ENCODE measurements at regions not wholly inside any gene's neighbourhood (a gene's known extent, or its start where the extent isn't known, plus 50 kb on each side); places are given as distances from the start of the nearest gene placed in this dataset.

DNA sequence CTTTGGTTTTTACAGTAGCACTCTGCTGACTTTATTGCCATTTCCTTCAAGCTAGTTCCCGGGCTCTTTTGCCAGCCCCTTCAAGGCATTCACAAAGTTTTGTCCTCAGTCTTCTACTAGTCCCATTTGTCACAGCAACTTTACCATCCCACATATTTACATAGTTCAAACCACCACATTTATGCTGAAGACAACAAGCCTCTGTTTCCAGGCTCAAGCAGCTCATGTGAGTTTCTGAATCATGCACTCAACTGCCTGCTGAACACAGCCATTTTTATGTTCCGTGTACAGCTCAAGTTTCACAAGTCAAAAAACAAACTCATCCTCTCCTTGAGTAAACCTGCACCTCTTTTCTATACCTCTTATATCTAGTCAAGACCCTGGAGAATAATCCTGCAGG, 977.0 kb upstream of the SLC10A2 start:
- no peak for TF ChIP-seq CTCF (IDR thresholded peaks at IDR 0.05)
- TF ChIP-seq POLR2A (IDR thresholded peaks at IDR 0.05), result no peak
- TF ChIP-seq POLR2AphosphoS5 (IDR thresholded peaks at IDR 0.05; ENCODE audit: insufficient read depth in 1 of 2, low read depth in 1 of 2), result no peak
- intact Hi-C loops (cut with DNase I), result no loop called here
- Histone ChIP-seq H3K4me3 (no peak overlapping the region), H3K27me3 (no peaks in the 10 kb centered on the region), H3K4me1 (no peaks in the 10 kb centered on the region), H3K36me3 (no peaks in the 10 kb centered on the region), H3K9me3 (no peaks in the 10 kb centered on the region), H3K27ac (no peak overlapping the region)
- no peak for DNase-seq (ENCODE audit: extremely low spot score in 2 of 2)

DNA sequence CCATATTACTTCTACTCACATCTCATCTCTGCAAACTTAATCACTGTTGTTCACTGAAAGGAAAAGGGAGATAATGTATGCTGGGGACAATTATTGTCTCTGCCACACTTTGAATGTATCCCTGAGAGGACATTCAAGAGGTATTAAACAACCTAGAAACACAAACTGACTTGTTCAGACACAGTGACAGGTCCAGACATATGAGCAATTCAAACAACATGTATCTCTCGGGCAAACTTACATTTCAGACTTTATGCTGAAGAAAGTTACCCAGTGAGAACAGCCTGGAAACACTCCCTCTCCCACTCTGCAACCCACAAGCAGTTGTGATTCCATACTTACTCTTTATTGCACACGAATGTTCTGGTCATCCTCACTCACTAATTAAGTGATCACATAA, 968.7 kb upstream of the SLC10A2 start:
- H3K27ac ChIP-seq, result no peak overlapping the region
- H3K36me3 ChIP-seq, result no peaks in the 10 kb centered on the region
- no peak overlapping the region for H3K4me3 ChIP-seq
- no peak for DNase-seq (ENCODE audit: extremely low spot score in 2 of 2)
- no peaks in the 10 kb centered on the region for H3K9me3 ChIP-seq
- intact Hi-C loops (cut with DNase I), result no loop called here
- TF ChIP-seq POLR2AphosphoS5 (IDR thresholded peaks at IDR 0.05; ENCODE audit: insufficient read depth in 1 of 2, low read depth in 1 of 2) (no peak), POLR2A (IDR thresholded peaks at IDR 0.05) (no peak), CTCF (IDR thresholded peaks at IDR 0.05) (no peak)
- no peaks in the 10 kb centered on the region for H3K27me3 ChIP-seq
- no peaks in the 10 kb centered on the region for H3K4me1 ChIP-seq

- no peaks in the 10 kb centered on the region for H3K27me3 ChIP-seq
- H3K36me3 ChIP-seq, result no peaks in the 10 kb centered on the region
- no peak overlapping the region for H3K27ac ChIP-seq
- no peaks in the 10 kb centered on the region for H3K9me3 ChIP-seq
- intact Hi-C loops (cut with DNase I), result no loop called here
- no peak overlapping the region for H3K4me3 ChIP-seq
- no peak for TF ChIP-seq POLR2A (IDR thresholded peaks at IDR 0.05)
- H3K4me1 ChIP-seq, result no peaks in the 10 kb centered on the region
- no peak for DNase-seq (ENCODE audit: extremely low spot score in 2 of 2)
These were observed 959.1 kb upstream of the SLC10A2 start for GRCh38 chr13:104025303-104025702.

- intact Hi-C loops (cut with DNase I), result loop anchor here (5.0 kb wide), 1 partner anchor 1988 kb away; no protein-coding TSS in a partner anchor
- Histone ChIP-seq H3K36me3 (no peaks in the 10 kb centered on the region), H3K4me3 (no peak overlapping the region), H3K27ac (no peak overlapping the region), H3K4me1 (no peaks in the 10 kb centered on the region), H3K9me3 (no peaks in the 10 kb centered on the region), H3K27me3 (no peaks in the 10 kb centered on the region)
- no peak for DNase-seq (ENCODE audit: extremely low spot score in 2 of 2)
- TF ChIP-seq POLR2A (IDR thresholded peaks at IDR 0.05) (no peak), CTCF (IDR thresholded peaks at IDR 0.05) (no peak), POLR2AphosphoS5 (IDR thresholded peaks at IDR 0.05; ENCODE audit: insufficient read depth in 1 of 2, low read depth in 1 of 2) (no peak)
These were observed 958.4 kb upstream of the SLC10A2 start for GRCh38 chr13:104024416-104025170.

DNA sequence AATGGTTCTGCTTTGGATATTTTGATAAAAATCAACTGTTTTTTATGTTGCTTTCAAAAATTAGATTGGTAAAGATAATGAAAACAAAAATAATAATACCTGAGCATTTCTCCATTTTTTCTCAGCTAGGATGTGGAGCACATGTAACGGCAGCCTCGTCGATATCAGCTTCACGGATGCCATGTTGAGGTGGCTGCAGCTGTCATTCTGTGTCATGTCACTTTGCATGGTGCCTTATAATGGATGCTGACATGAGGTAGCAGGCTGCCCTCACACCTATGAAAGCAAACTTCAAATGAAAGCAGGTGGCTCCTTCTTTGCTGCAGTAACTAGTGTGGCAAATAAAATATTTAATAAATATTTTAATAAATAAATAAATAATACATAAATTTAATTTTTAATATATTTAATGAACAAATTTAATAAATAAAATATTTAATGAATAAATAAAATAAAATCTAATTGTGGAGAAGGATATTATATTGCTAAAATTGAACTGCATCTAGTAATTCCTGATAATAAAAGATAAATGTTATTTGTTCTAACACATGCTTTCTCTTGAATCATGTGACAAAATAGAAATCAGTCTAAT, 955.7 kb upstream of the SLC10A2 start:
- intact Hi-C loops (cut with DNase I), result loop anchor here (5.0 kb wide), 1 partner anchor 1990 kb away; no protein-coding TSS in a partner anchor
- DNase-seq (ENCODE audit: extremely low spot score in 2 of 2), result no peak
- Histone ChIP-seq H3K27ac (no peak overlapping the region), H3K36me3 (no peaks in the 10 kb centered on the region), H3K4me3 (no peak overlapping the region), H3K27me3 (no peaks in the 10 kb centered on the region), H3K4me1 (no peaks in the 10 kb centered on the region), H3K9me3 (no peaks in the 10 kb centered on the region)
- TF ChIP-seq POLR2A (IDR thresholded peaks at IDR 0.05) (no peak), CTCF (IDR thresholded peaks at IDR 0.05) (no peak), POLR2AphosphoS5 (IDR thresholded peaks at IDR 0.05; ENCODE audit: insufficient read depth in 1 of 2, low read depth in 1 of 2) (no peak)

All from vagina (tissue), 2 donors.